H9 (cell line): ENCODE measurements at regions not wholly inside any gene's neighbourhood (a gene's known extent, or its start where the extent isn't known, plus 50 kb on each side); places are given as distances from the start of the nearest gene placed in this dataset.

Experiments
- DNase-seq: peaks from one replicate; pipeline ENCODE4 v3.0.0-alpha.2; 2017
- H2AFZ ChIP-seq: one replicate; pipeline ENCODE4 v1.6.1; 2013; ENCODE audit warnings: mild to moderate bottlenecking, low read length, control low read depth, moderate library complexity
- H2AK5ac ChIP-seq: 2 replicates; pipeline ENCODE4 v1.6.1; 2013; ENCODE audit warnings: low read length, control low read depth, mixed read lengths; ENCODE audit not compliant: insufficient read length
- H2BK120ac ChIP-seq: one replicate; pipeline ENCODE4 v1.6.1; 2013; ENCODE audit warnings: low read depth, mild to moderate bottlenecking, low read length, control low read depth, inconsistent platforms; ENCODE audit not compliant: poor library complexity, severe bottlenecking
- H2BK12ac ChIP-seq: 2 replicates; pipeline ENCODE4 v1.6.1; 2013; ENCODE audit warnings: low read length, control low read depth, mixed read lengths, low read depth; ENCODE audit not compliant: insufficient read length
- H2BK15ac ChIP-seq: 2 replicates; pipeline ENCODE4 v1.6.1; 2013; ENCODE audit warnings: low read depth, low read length, control low read depth
- H2BK20ac ChIP-seq: one replicate; pipeline ENCODE4 v1.6.1; 2013; ENCODE audit warnings: low read depth, mild to moderate bottlenecking, low read length, control low read depth, inconsistent platforms; ENCODE audit not compliant: poor library complexity, severe bottlenecking
- H2BK5ac ChIP-seq: 2 replicates; pipeline ENCODE4 v1.6.1; 2013; ENCODE audit warnings: low read length, control low read depth, mixed read lengths; ENCODE audit not compliant: insufficient read length
- H3K14ac ChIP-seq: 2 replicates; pipeline ENCODE4 v1.6.1; 2013; ENCODE audit warnings: low read length, control low read depth; ENCODE audit not compliant: insufficient read depth
- H3K18ac ChIP-seq: 2 replicates; pipeline ENCODE4 v1.6.1; 2013; ENCODE audit warnings: low read depth, mild to moderate bottlenecking, mixed read lengths, low read length, control low read depth; ENCODE audit not compliant: insufficient read length
- H3K23ac ChIP-seq: 2 replicates; pipeline ENCODE4 v1.6.1; 2013; ENCODE audit warnings: low read length, control low read depth, mixed read lengths, low read depth; ENCODE audit not compliant: insufficient read length
- H3K23me2 ChIP-seq: 2 replicates; pipeline ENCODE4 v1.6.1; 2013; ENCODE audit warnings: low read depth, mild to moderate bottlenecking, mixed read lengths, low read length, control low read depth; ENCODE audit not compliant: insufficient read length, poor library complexity, severe bottlenecking
- H3K27ac ChIP-seq: 2 replicates; pipeline ENCODE4 v1.5.1; 2013; ENCODE audit warnings: low read length, control low read depth, mixed read lengths, low read depth; ENCODE audit not compliant: insufficient read length
- H3K27me3 ChIP-seq: 2 replicates; pipeline ENCODE4 v1.6.1; 2013; ENCODE audit warnings: low read length, control low read depth, inconsistent platforms; ENCODE audit not compliant: insufficient read depth
- H3K4ac ChIP-seq: 2 replicates; pipeline ENCODE4 v1.6.1; 2013; ENCODE audit warnings: low read depth, mild to moderate bottlenecking, control low read depth, inconsistent platforms, low read length, moderate library complexity
- H3K4me1 ChIP-seq: 2 replicates; pipeline ENCODE4 v1.6.1; 2013; ENCODE audit warnings: low read length, control low read depth, inconsistent platforms; ENCODE audit not compliant: insufficient read depth
- H3K4me2 ChIP-seq: 2 replicates; pipeline ENCODE4 v1.6.1; 2013; ENCODE audit warnings: low read length, control low read depth, mixed read lengths; ENCODE audit not compliant: insufficient read length, insufficient read depth
- H3K56ac ChIP-seq: 2 replicates; pipeline ENCODE4 v1.6.1; 2013; ENCODE audit warnings: low read depth, mild to moderate bottlenecking, mixed read lengths, low read length, control low read depth; ENCODE audit not compliant: insufficient read length
- H3K79me1 ChIP-seq: 2 replicates; pipeline ENCODE4 v1.6.1; 2013; ENCODE audit warnings: low read depth, mild to moderate bottlenecking, moderate library complexity, low read length, control low read depth, inconsistent platforms; ENCODE audit not compliant: insufficient read depth, poor library complexity, severe bottlenecking
- H3K79me2 ChIP-seq: 2 replicates; pipeline ENCODE4 v1.6.1; 2013; ENCODE audit warnings: low read length, control low read depth, inconsistent platforms; ENCODE audit not compliant: insufficient read depth
- H3K9ac ChIP-seq: 2 replicates; pipeline ENCODE4 v1.6.1; 2013; ENCODE audit warnings: low read length, control low read depth, mixed read lengths; ENCODE audit not compliant: insufficient read length; ENCODE audit errors: extremely low read depth
- H3K9me3 ChIP-seq: one replicate; pipeline ENCODE4 v1.6.1; 2013; ENCODE audit warnings: low read depth, low read length, inconsistent platforms; ENCODE audit not compliant: control insufficient read depth
- H3T11ph ChIP-seq: one replicate; pipeline ENCODE4 v1.6.1; 2013; ENCODE audit warnings: mild to moderate bottlenecking, low read length, control low read depth, inconsistent platforms
- H4K20me1 ChIP-seq: one replicate; pipeline ENCODE4 v1.6.1; 2013; ENCODE audit not compliant: control insufficient read depth, insufficient read length, insufficient read depth
- H4K5ac ChIP-seq: 2 replicates; pipeline ENCODE4 v1.6.1; 2013; ENCODE audit warnings: low read depth, mild to moderate bottlenecking, mixed read lengths, low read length, control low read depth; ENCODE audit not compliant: insufficient read length
- H4K8ac ChIP-seq: replicated peaks from 2 replicates; pipeline ENCODE4 v1.6.1; 2013; ENCODE audit warnings: low read length, control low read depth, mixed read lengths, low read depth; ENCODE audit not compliant: insufficient read length
- H4K91ac ChIP-seq: 2 replicates; pipeline ENCODE4 v1.6.1; 2013; ENCODE audit warnings: low read depth, mild to moderate bottlenecking, moderate library complexity, mixed read lengths, low read length, control low read depth; ENCODE audit not compliant: insufficient read length
- H3K27ac Mint-ChIP-seq, 3 experiments: 2 replicates in 2 of 3; 3 replicates in 1 of 3; pipeline ENCODE4 v1.8.0; 2020 to 2021; ENCODE audit warnings: mixed read lengths in 3 of 3, mild to moderate bottlenecking in 1 of 3, moderate library complexity in 1 of 3
- H3K27me3 Mint-ChIP-seq: 2 replicates; pipeline ENCODE4 v1.8.0; 2021; ENCODE audit warnings: low read depth, mild to moderate bottlenecking, moderate library complexity, mixed read lengths
- H3K36me3 Mint-ChIP-seq, 3 experiments: 2 replicates in 2 of 3; 3 replicates in 1 of 3; pipeline ENCODE4 v1.8.0; 2020 to 2021; ENCODE audit warnings: low read depth in 3 of 3, mixed read lengths in 3 of 3; ENCODE audit not compliant: insufficient read depth in 1 of 3
- H3K4me1 Mint-ChIP-seq, 2 experiments: 2 replicates each; pipeline ENCODE4 v1.8.0; 2020; ENCODE audit warnings: mixed read lengths in 2 of 2
- H3K4me3 Mint-ChIP-seq, 2 experiments: 2 replicates in 1 of 2; 3 replicates in 1 of 2; pipeline ENCODE4 v1.8.0; 2020 to 2021; ENCODE audit warnings: mild to moderate bottlenecking in 2 of 2, mixed read lengths in 2 of 2, moderate library complexity in 1 of 2
- H3K9me3 Mint-ChIP-seq, 2 experiments: 2 replicates in 1 of 2; 3 replicates in 1 of 2; pipeline ENCODE4 v1.8.0; 2020; ENCODE audit warnings: mild to moderate bottlenecking in 2 of 2, mixed read lengths in 2 of 2, moderate library complexity in 1 of 2
- WGBS: extraction: QIAGEN DNeasy Blood & Tissue Kit; methylation state at CpG from one replicate; pipeline ENCODE4 v1.1.7; 2013; ENCODE audit warnings: missing lambda C conversion rate, low lambda C conversion rate, mixed read lengths; ENCODE audit not compliant: insufficient read length; ENCODE audit errors: extremely low coverage; 5-methylcytosine and 5-hydroxymethylcytosine counted together
- TF ChIP-seq, protein P1 (sequence below): fragments of 200-600 bp; sonication (generic); conservative IDR thresholded peaks from 3 replicates; pipeline ENCODE4 v1.8.0; 2021; ENCODE audit warnings: antibody characterized with exemption, mild to moderate bottlenecking

- TF ChIP-seq, protein P1, sequence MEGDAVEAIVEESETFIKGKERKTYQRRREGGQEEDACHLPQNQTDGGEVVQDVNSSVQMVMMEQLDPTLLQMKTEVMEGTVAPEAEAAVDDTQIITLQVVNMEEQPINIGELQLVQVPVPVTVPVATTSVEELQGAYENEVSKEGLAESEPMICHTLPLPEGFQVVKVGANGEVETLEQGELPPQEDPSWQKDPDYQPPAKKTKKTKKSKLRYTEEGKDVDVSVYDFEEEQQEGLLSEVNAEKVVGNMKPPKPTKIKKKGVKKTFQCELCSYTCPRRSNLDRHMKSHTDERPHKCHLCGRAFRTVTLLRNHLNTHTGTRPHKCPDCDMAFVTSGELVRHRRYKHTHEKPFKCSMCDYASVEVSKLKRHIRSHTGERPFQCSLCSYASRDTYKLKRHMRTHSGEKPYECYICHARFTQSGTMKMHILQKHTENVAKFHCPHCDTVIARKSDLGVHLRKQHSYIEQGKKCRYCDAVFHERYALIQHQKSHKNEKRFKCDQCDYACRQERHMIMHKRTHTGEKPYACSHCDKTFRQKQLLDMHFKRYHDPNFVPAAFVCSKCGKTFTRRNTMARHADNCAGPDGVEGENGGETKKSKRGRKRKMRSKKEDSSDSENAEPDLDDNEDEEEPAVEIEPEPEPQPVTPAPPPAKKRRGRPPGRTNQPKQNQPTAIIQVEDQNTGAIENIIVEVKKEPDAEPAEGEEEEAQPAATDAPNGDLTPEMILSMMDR: no peak
- no peaks in the 10 kb centered on the region for H3K4me1 Mint-ChIP-seq
- no peaks in the 10 kb centered on the region for H3K27me3 ChIP-seq
- H3K9me3 Mint-ChIP-seq: peaks cover 4 to 13% of the 10 kb centered on the region in 2 experiments; a peak in 4 of 5 replicates
- no peak overlapping the region for H3K27ac ChIP-seq
- H3T11ph ChIP-seq: no peak overlapping the region
- no peak overlapping the region for H3K18ac ChIP-seq
- no peak overlapping the region for H3K23ac ChIP-seq
- H3K9me3 ChIP-seq: no peaks in the 10 kb centered on the region
- no peak overlapping the region for H3K27ac Mint-ChIP-seq
- H2BK20ac ChIP-seq: no peak overlapping the region
- H4K91ac ChIP-seq: no peak overlapping the region
- H3K4me1 ChIP-seq: no peaks in the 10 kb centered on the region
- H3K79me2 ChIP-seq: no peaks in the 10 kb centered on the region
- no peaks in the 10 kb centered on the region for H4K20me1 ChIP-seq
- no peak overlapping the region for H2AK5ac ChIP-seq
- H2BK12ac ChIP-seq: no peak overlapping the region
- H3K4ac ChIP-seq: no peak overlapping the region
- H3K27me3 Mint-ChIP-seq: no peaks in the 10 kb centered on the region; the same call in 1 of the 2 replicates
- H3K4me2 ChIP-seq: no peak overlapping the region
- no peaks in the 10 kb centered on the region for H3K23me2 ChIP-seq
- H3K79me1 ChIP-seq: no peaks in the 10 kb centered on the region
- no peak overlapping the region for H3K14ac ChIP-seq
- H2BK5ac ChIP-seq: no peak overlapping the region
- no peak overlapping the region for H2AFZ ChIP-seq
- no peak overlapping the region for H3K9ac ChIP-seq
- H2BK15ac ChIP-seq: no peak overlapping the region
- H3K4me3 Mint-ChIP-seq: no peak overlapping the region
- H3K56ac ChIP-seq: no peak overlapping the region
- H4K5ac ChIP-seq: no peak overlapping the region
- DNase-seq: no peak
- no peak overlapping the region for H4K8ac ChIP-seq
- H3K36me3 Mint-ChIP-seq: no peaks in the 10 kb centered on the region; a peak in 2 of 7 replicates
- no peak overlapping the region for H2BK120ac ChIP-seq
- no CpG with 5 or more reads among the region's 4 CpGs for WGBS
These were observed 72.8 kb upstream of the ARSJ start for GRCh38 chr4:114052227-114052626.
